ENCODE measurements at regions not wholly inside any gene's neighbourhood (a gene's known extent, or its start where the extent isn't known, plus 50 kb on each side); places are given as distances from the start of the nearest gene placed in this dataset.

- CTCF ChIA-PET: no interaction called here
- DNase-seq (ENCODE audit: extremely low spot score): no peak
- no peak for TF ChIP-seq CTCF (IDR thresholded peaks at IDR 0.05; ENCODE audit: control extremely low read depth, extremely low read depth, low read depth, missing control alignments)
- POLR2A ChIA-PET: no interaction called here
Observed at GRCh38 chr3:110485389-110485788, 586.2 kb upstream of the NECTIN3 start.

- no peak for TF ChIP-seq CTCF (IDR thresholded peaks at IDR 0.05; ENCODE audit: control extremely low read depth, extremely low read depth, low read depth, missing control alignments)
- DNase-seq (ENCODE audit: extremely low spot score): no peak
- POLR2A ChIA-PET: no interaction called here
- CTCF ChIA-PET: interaction anchor here (1.6 kb wide), 1 partner anchor 18 kb away, joined by 3 read pairs; no protein-coding TSS in a partner anchor
Observed at GRCh38 chr3:110487840-110488239, 583.8 kb upstream of the NECTIN3 start.

GRCh38 chr3:110491413-110491812, 580.2 kb upstream of the NECTIN3 start:
- no peak for DNase-seq (ENCODE audit: extremely low spot score)
- no peak for TF ChIP-seq CTCF (IDR thresholded peaks at IDR 0.05; ENCODE audit: control extremely low read depth, extremely low read depth, low read depth, missing control alignments)
- ChIA-PET CTCF (no interaction called here), POLR2A (no interaction called here)

GRCh38 chr3:110492876-110493275, 578.7 kb upstream of the NECTIN3 start:
- CTCF ChIA-PET: interaction anchor here (0.8 kb wide), 1 partner anchor 11 kb away, joined by 3 read pairs; no protein-coding TSS in a partner anchor
- no peak for DNase-seq (ENCODE audit: extremely low spot score)
- POLR2A ChIA-PET: no interaction called here
- no peak for TF ChIP-seq CTCF (IDR thresholded peaks at IDR 0.05; ENCODE audit: control extremely low read depth, extremely low read depth, low read depth, missing control alignments)

- no peak for DNase-seq (ENCODE audit: extremely low spot score)
- ChIA-PET CTCF (no interaction called here), POLR2A (no interaction called here)
- no peak for TF ChIP-seq CTCF (IDR thresholded peaks at IDR 0.05; ENCODE audit: control extremely low read depth, extremely low read depth, low read depth, missing control alignments)
Observed at GRCh38 chr3:110493438-110494092, 578.1 kb upstream of the NECTIN3 start.

GRCh38 chr3:110494093-110494490, 577.5 kb upstream of the NECTIN3 start:
- no peak for DNase-seq (ENCODE audit: extremely low spot score)
- TF ChIP-seq CTCF (IDR thresholded peaks at IDR 0.05; ENCODE audit: control extremely low read depth, extremely low read depth, low read depth, missing control alignments): no peak
- ChIA-PET CTCF (no interaction called here), POLR2A (no interaction called here)

Data from GM10248 (cell line).